ENCODE measurements at regions not wholly inside any gene's neighbourhood (a gene's known extent, or its start where the extent isn't known, plus 50 kb on each side); places are given as distances from the start of the nearest gene placed in this dataset.
"Not testable (repeated sequence)": the region's sequence is repeated elsewhere in the genome, so short reads cannot be mapped to it uniquely, and the experiment has no call there.

- no peak for DNase-seq
Measured at GRCh38 chr10:85379338-85379737, 987.3 kb downstream of the GRID1 start.

GRCh38 chr10:85400981-85401695 is 965.5 kb downstream of the GRID1 start:
- DNase-seq = no peak

- no peak for DNase-seq
Measured at GRCh38 chr10:85402541-85402940, 964.1 kb downstream of the GRID1 start.

GRCh38 chr10:85407088-85407487 is 959.5 kb downstream of the GRID1 start:
- DNase-seq = no peak

GRCh38 chr10:85408388-85408787 is 958.2 kb downstream of the GRID1 start:
- DNase-seq = no peak

- not testable (repeated sequence) for DNase-seq
Measured at GRCh38 chr10:85410586-85410985, 956.0 kb downstream of the GRID1 start.

GRCh38 chr10:85413570-85413969 is 953.0 kb downstream of the GRID1 start:
- DNase-seq = no peak

- DNase-seq = no peak
Measured at GRCh38 chr10:85420501-85421191, 945.9 kb downstream of the GRID1 start.

- no peak for DNase-seq
Measured at GRCh38 chr10:85421421-85421820, 945.2 kb downstream of the GRID1 start.

- DNase-seq = no peak
Measured at GRCh38 chr10:85429126-85429525, 937.5 kb downstream of the GRID1 start.

GRCh38 chr10:85430991-85431390 is 935.6 kb downstream of the GRID1 start:
- DNase-seq = no peak

GRCh38 chr10:85433248-85433647 is 933.3 kb downstream of the GRID1 start:
- no peak for DNase-seq

GRCh38 chr10:85444868-85445267 is 921.7 kb downstream of the GRID1 start:
- DNase-seq = no peak

- no peak for DNase-seq
Measured at GRCh38 chr10:85445702-85446101, 920.9 kb downstream of the GRID1 start.

- no peak for DNase-seq
Measured at GRCh38 chr10:85446827-85447226, 919.8 kb downstream of the GRID1 start.

GRCh38 chr10:85447690-85448089 is 918.9 kb downstream of the GRID1 start:
- DNase-seq = no peak

- no peak for DNase-seq
Measured at GRCh38 chr10:85448716-85449115, 917.9 kb downstream of the GRID1 start.

GRCh38 chr10:85454386-85454785 is 912.2 kb downstream of the GRID1 start:
- no peak for DNase-seq

GRCh38 chr10:85457191-85457590 is 909.4 kb downstream of the GRID1 start:
- no peak for DNase-seq

- no peak for DNase-seq
Measured at GRCh38 chr10:85458324-85458723, 908.3 kb downstream of the GRID1 start.

- no peak for DNase-seq
Measured at GRCh38 chr10:85459906-85460305, 906.7 kb downstream of the GRID1 start.

GRCh38 chr10:85464336-85464735 is 902.3 kb downstream of the GRID1 start:
- no peak for DNase-seq

- no peak for DNase-seq
Measured at GRCh38 chr10:85477979-85478378, 888.6 kb downstream of the GRID1 start.

GRCh38 chr10:85490431-85490830 is 876.2 kb downstream of the GRID1 start:
- DNase-seq = no peak
